Keratinocyte (primary cell): ENCODE measurements at regions not wholly inside any gene's neighbourhood (a gene's known extent, or its start where the extent isn't known, plus 50 kb on each side); places are given as distances from the start of the nearest gene placed in this dataset.

Source experiments
- CTCF ChIP-seq, 3 experiments: IDR thresholded peaks in 1 of 3; conservative IDR thresholded peaks in 1 of 3; optimal IDR thresholded peaks in 1 of 3; 2 replicates in 2 of 3; 3 replicates in 1 of 3; pipeline versions ENCODE3 to v1.5.1; 2011; ENCODE audit warnings: low read length in 3 of 3, mild to moderate bottlenecking in 3 of 3, moderate library complexity in 2 of 3, control low read depth in 1 of 3, inconsistent platforms in 1 of 3; ENCODE audit not compliant: insufficient read depth in 2 of 3; ENCODE audit errors: extremely low read depth in 1 of 3
- EZH2 ChIP-seq: IDR thresholded peaks from one replicate; pipeline ENCODE4 v1.6.1; 2012; ENCODE audit warnings: inconsistent platforms, mild to moderate bottlenecking, low read length, moderate library complexity

GRCh38 chr10:78752221-78752620 is 316.5 kb upstream of the ZMIZ1 start:
- TF ChIP-seq CTCF (optimal IDR thresholded peaks at IDR 0.05 in 1 of 3, IDR thresholded peaks at IDR 0.05 in 1 of 3, conservative IDR thresholded peaks at IDR 0.05 in 1 of 3; ENCODE audit: extremely low read depth in 1 of 3, insufficient read depth in 2 of 3, low read length in 3 of 3) (no peak), EZH2 (no peak)
